ENCODE measurements at regions not wholly inside any gene's neighbourhood (a gene's known extent, or its start where the extent isn't known, plus 50 kb on each side); places are given as distances from the start of the nearest gene placed in this dataset.
"Not testable (repeated sequence)": the region's sequence is repeated elsewhere in the genome, so short reads cannot be mapped to it uniquely, and the experiment has no call there.

- Mint-ChIP-seq H3K4me3 (no peak overlapping the region), H3K9me3 (peaks cover 12% of the 10 kb centered on the region), H3K27me3 (no peaks in the 10 kb centered on the region)
Measured at GRCh38 chr14:82879949-82880535, 1346.4 kb upstream of the SEL1L start.

GRCh38 chr14:82886670-82887069 lies 1353.0 kb upstream of the SEL1L start:
- H3K4me1 Mint-ChIP-seq (ENCODE audit: low read depth), result no peaks in the 10 kb centered on the region
- no peaks in the 10 kb centered on the region for H3K36me3 Mint-ChIP-seq (ENCODE audit: low read depth)
- H3K27me3 Mint-ChIP-seq, result no peaks in the 10 kb centered on the region
- H3K9me3 Mint-ChIP-seq, result peaks cover 18% of the 10 kb centered on the region
- H3K4me3 Mint-ChIP-seq, result no peak overlapping the region
- H3K27ac Mint-ChIP-seq, result no peak overlapping the region

More at GRCh38 chr14:82879949-82880535, 1346.4 kb upstream of the SEL1L start:
- Mint-ChIP-seq H3K27ac (no peak overlapping the region), H3K36me3 (ENCODE audit: low read depth) (no peaks in the 10 kb centered on the region), H3K4me1 (ENCODE audit: low read depth) (no peaks in the 10 kb centered on the region)

GRCh38 chr14:82889701-82890100 lies 1356.0 kb upstream of the SEL1L start:
- Mint-ChIP-seq H3K4me1 (ENCODE audit: low read depth) (no peaks in the 10 kb centered on the region), H3K36me3 (ENCODE audit: low read depth) (no peaks in the 10 kb centered on the region), H3K27ac (no peak overlapping the region), H3K9me3 (peaks cover 15% of the 10 kb centered on the region), H3K27me3 (no peaks in the 10 kb centered on the region), H3K4me3 (no peak overlapping the region)

GRCh38 chr14:82896476-82896875 lies 1362.8 kb upstream of the SEL1L start:
- H3K27me3 Mint-ChIP-seq, result no peaks in the 10 kb centered on the region
- H3K27ac Mint-ChIP-seq, result no peak overlapping the region
- no peak overlapping the region for H3K4me3 Mint-ChIP-seq
- peaks cover 18% of the 10 kb centered on the region for H3K9me3 Mint-ChIP-seq
- no peaks in the 10 kb centered on the region for H3K36me3 Mint-ChIP-seq (ENCODE audit: low read depth)
- no peaks in the 10 kb centered on the region for H3K4me1 Mint-ChIP-seq (ENCODE audit: low read depth)

- Mint-ChIP-seq H3K36me3 (ENCODE audit: low read depth) (no peaks in the 10 kb centered on the region), H3K27ac (no peak overlapping the region), H3K4me1 (ENCODE audit: low read depth) (no peaks in the 10 kb centered on the region), H3K4me3 (no peak overlapping the region), H3K9me3 (peaks cover 19% of the 10 kb centered on the region), H3K27me3 (no peaks in the 10 kb centered on the region)
Measured at GRCh38 chr14:82897469-82898308, 1364.0 kb upstream of the SEL1L start.

GRCh38 chr14:82905762-82906161 lies 1372.1 kb upstream of the SEL1L start:
- Mint-ChIP-seq H3K9me3 (peaks cover 64% of the 10 kb centered on the region), H3K27me3 (no peaks in the 10 kb centered on the region), H3K4me3 (no peak overlapping the region), H3K27ac (no peak overlapping the region), H3K4me1 (ENCODE audit: low read depth) (no peaks in the 10 kb centered on the region), H3K36me3 (ENCODE audit: low read depth) (no peaks in the 10 kb centered on the region)

- no peaks in the 10 kb centered on the region for H3K4me1 Mint-ChIP-seq (ENCODE audit: low read depth)
Measured at GRCh38 chr14:82911930-82912329, 1378.3 kb upstream of the SEL1L start.

GRCh38 chr14:82913396-82913795 lies 1379.7 kb upstream of the SEL1L start:
- no peak overlapping the region for H3K27ac Mint-ChIP-seq
- peaks cover 25% of the 10 kb centered on the region for H3K9me3 Mint-ChIP-seq
- H3K27me3 Mint-ChIP-seq, result no peaks in the 10 kb centered on the region
- H3K4me1 Mint-ChIP-seq (ENCODE audit: low read depth), result no peaks in the 10 kb centered on the region
- H3K4me3 Mint-ChIP-seq, result no peak overlapping the region
- no peaks in the 10 kb centered on the region for H3K36me3 Mint-ChIP-seq (ENCODE audit: low read depth)

More at GRCh38 chr14:82911930-82912329, 1378.3 kb upstream of the SEL1L start:
- H3K27me3 Mint-ChIP-seq, result no peaks in the 10 kb centered on the region
- no peak overlapping the region for H3K4me3 Mint-ChIP-seq
- no peaks in the 10 kb centered on the region for H3K36me3 Mint-ChIP-seq (ENCODE audit: low read depth)
- no peak overlapping the region for H3K27ac Mint-ChIP-seq
- peaks cover 35% of the 10 kb centered on the region for H3K9me3 Mint-ChIP-seq

GRCh38 chr14:82915381-82915780 lies 1381.7 kb upstream of the SEL1L start:
- no peaks in the 10 kb centered on the region for H3K36me3 Mint-ChIP-seq (ENCODE audit: low read depth)
- H3K27ac Mint-ChIP-seq, result no peak overlapping the region
- peaks cover 14% of the 10 kb centered on the region for H3K9me3 Mint-ChIP-seq
- H3K4me3 Mint-ChIP-seq, result no peak overlapping the region
- H3K27me3 Mint-ChIP-seq, result no peaks in the 10 kb centered on the region
- no peaks in the 10 kb centered on the region for H3K4me1 Mint-ChIP-seq (ENCODE audit: low read depth)

GRCh38 chr14:82935691-82936090 lies 1402.0 kb upstream of the SEL1L start:
- Mint-ChIP-seq H3K4me3 (no peak overlapping the region), H3K9me3 (peaks cover 19% of the 10 kb centered on the region), H3K36me3 (ENCODE audit: low read depth) (no peaks in the 10 kb centered on the region), H3K27me3 (no peaks in the 10 kb centered on the region), H3K27ac (no peak overlapping the region), H3K4me1 (ENCODE audit: low read depth) (no peaks in the 10 kb centered on the region)

GRCh38 chr14:82951171-82951570 lies 1417.5 kb upstream of the SEL1L start:
- no peaks in the 10 kb centered on the region for H3K27me3 Mint-ChIP-seq
- peaks cover 18% of the 10 kb centered on the region for H3K9me3 Mint-ChIP-seq
- no peaks in the 10 kb centered on the region for H3K4me1 Mint-ChIP-seq (ENCODE audit: low read depth)
- H3K27ac Mint-ChIP-seq, result no peak overlapping the region
- H3K4me3 Mint-ChIP-seq, result no peak overlapping the region
- no peaks in the 10 kb centered on the region for H3K36me3 Mint-ChIP-seq (ENCODE audit: low read depth)

GRCh38 chr14:82963756-82964155 lies 1430.1 kb upstream of the SEL1L start:
- Mint-ChIP-seq H3K27me3 (no peaks in the 10 kb centered on the region), H3K27ac (no peak overlapping the region), H3K4me3 (no peak overlapping the region), H3K4me1 (ENCODE audit: low read depth) (no peaks in the 10 kb centered on the region), H3K36me3 (ENCODE audit: low read depth) (no peaks in the 10 kb centered on the region), H3K9me3 (peaks cover 3% of the 10 kb centered on the region)

- no peaks in the 10 kb centered on the region for H3K4me1 Mint-ChIP-seq (ENCODE audit: low read depth)
- no peaks in the 10 kb centered on the region for H3K27me3 Mint-ChIP-seq
- no peaks in the 10 kb centered on the region for H3K36me3 Mint-ChIP-seq (ENCODE audit: low read depth)
- H3K9me3 Mint-ChIP-seq, result peaks cover 17% of the 10 kb centered on the region
- H3K4me3 Mint-ChIP-seq, result no peak overlapping the region
- no peak overlapping the region for H3K27ac Mint-ChIP-seq
Measured at GRCh38 chr14:82987502-82988124, 1454.0 kb upstream of the SEL1L start.

GRCh38 chr14:82994547-82994946 lies 1460.9 kb upstream of the SEL1L start:
- H3K27ac Mint-ChIP-seq; H3K36me3 Mint-ChIP-seq (ENCODE audit: low read depth); H3K4me3 Mint-ChIP-seq; H3K27me3 Mint-ChIP-seq; H3K4me1 Mint-ChIP-seq (ENCODE audit: low read depth); H3K9me3 Mint-ChIP-seq: not testable (repeated sequence)

- H3K27ac Mint-ChIP-seq, result no peak overlapping the region
- no peaks in the 10 kb centered on the region for H3K27me3 Mint-ChIP-seq
- no peak overlapping the region for H3K4me3 Mint-ChIP-seq
- no peaks in the 10 kb centered on the region for H3K4me1 Mint-ChIP-seq (ENCODE audit: low read depth)
- no peaks in the 10 kb centered on the region for H3K36me3 Mint-ChIP-seq (ENCODE audit: low read depth)
- peaks cover 6% of the 10 kb centered on the region for H3K9me3 Mint-ChIP-seq
Measured at GRCh38 chr14:82999802-83000201, 1466.1 kb upstream of the SEL1L start.

All from stimulated activated naive CD8-positive, alpha-beta T cell treated with anti-CD3 and anti-CD28 coated beads, Interleukin-15, Interleukin-2, amounts not matched to agents 100 ng/mL and 50 ng/mL, for 24 hours (primary cell).